ENCODE measurements at regions not wholly inside any gene's neighbourhood (a gene's known extent, or its start where the extent isn't known, plus 50 kb on each side); places are given as distances from the start of the nearest gene placed in this dataset.

- Histone ChIP-seq H3K36me3 (no peaks in the 10 kb centered on the region), H2AFZ (replicated peaks) (no peak overlapping the region), H3K9me3 (ENCODE audit: low read depth) (peaks cover 4% of the 10 kb centered on the region), H3K4me3 (no peak overlapping the region), H3K27me3 (no peaks in the 10 kb centered on the region), H3F3A (ENCODE audit: low read depth) (no peaks in the 10 kb centered on the region), H3K79me2 (ENCODE audit: low read depth) (no peaks in the 10 kb centered on the region), H4K20me1 (ENCODE audit: low read depth) (no peaks in the 10 kb centered on the region), H3K27ac (no peak overlapping the region), H3K4me2 (no peak overlapping the region), H3K4me1 (no peaks in the 10 kb centered on the region), H3K9ac (no peak overlapping the region)
- Mint-ChIP-seq H3K27ac (no peak overlapping the region), H3K9me3 (peaks cover 33% of the 10 kb centered on the region), H3K4me1 (peaks cover 20% of the 10 kb centered on the region), H3K36me3 (peaks cover 9% of the 10 kb centered on the region), H3K4me3 (no peak overlapping the region), H3K27me3 (ENCODE audit: insufficient read depth, low read depth) (peaks cover 10% of the 10 kb centered on the region)
- TF ChIP-seq CTCF (IDR thresholded peaks at IDR 0.05) (no peak), EZH2 (IDR thresholded peaks at IDR 0.05) (no peak), EZH2phosphoT487 (IDR thresholded peaks at IDR 0.05) (no peak)
- no peak for DNase-seq (ENCODE audit: low spot score)
Observed at GRCh38 chr13:111572956-111573761, 252.7 kb downstream of the TEX29 start.

GRCh38 chr13:111573801-111574200 lies 253.4 kb downstream of the TEX29 start:
- Histone ChIP-seq H3K9ac (no peak overlapping the region), H3K4me2 (no peak overlapping the region), H3K27me3 (no peaks in the 10 kb centered on the region), H3K4me3 (no peak overlapping the region), H3K27ac (no peak overlapping the region), H2AFZ (replicated peaks) (no peak overlapping the region), H3K36me3 (no peaks in the 10 kb centered on the region), H3F3A (ENCODE audit: low read depth) (no peaks in the 10 kb centered on the region), H3K79me2 (ENCODE audit: low read depth) (no peaks in the 10 kb centered on the region), H3K4me1 (no peaks in the 10 kb centered on the region), H4K20me1 (ENCODE audit: low read depth) (no peaks in the 10 kb centered on the region), H3K9me3 (ENCODE audit: low read depth) (peaks cover 4% of the 10 kb centered on the region)
- peak overlapping the region; percentile 9 for H3K27ac Mint-ChIP-seq
- peaks cover 9% of the 10 kb centered on the region for H3K27me3 Mint-ChIP-seq (ENCODE audit: insufficient read depth, low read depth)
- H3K4me3 Mint-ChIP-seq: peak overlapping the region; percentile 58
- no peak for TF ChIP-seq CTCF (IDR thresholded peaks at IDR 0.05)
- no peak for TF ChIP-seq EZH2phosphoT487 (IDR thresholded peaks at IDR 0.05)
- no peak for TF ChIP-seq EZH2 (IDR thresholded peaks at IDR 0.05)
- peaks cover 20% of the 10 kb centered on the region for H3K4me1 Mint-ChIP-seq
- H3K36me3 Mint-ChIP-seq: peaks cover 9% of the 10 kb centered on the region
- no peak for DNase-seq (ENCODE audit: low spot score)
- H3K9me3 Mint-ChIP-seq: peaks cover 27% of the 10 kb centered on the region

GRCh38 chr13:111575276-111575675 lies 254.8 kb downstream of the TEX29 start:
- Histone ChIP-seq H3K9ac (no peak overlapping the region), H2AFZ (replicated peaks) (no peak overlapping the region), H3K9me3 (ENCODE audit: low read depth) (peaks cover 4% of the 10 kb centered on the region), H4K20me1 (ENCODE audit: low read depth) (no peaks in the 10 kb centered on the region), H3F3A (ENCODE audit: low read depth) (no peaks in the 10 kb centered on the region), H3K4me2 (no peak overlapping the region), H3K27me3 (no peaks in the 10 kb centered on the region), H3K4me3 (no peak overlapping the region), H3K27ac (no peak overlapping the region), H3K4me1 (no peaks in the 10 kb centered on the region), H3K79me2 (ENCODE audit: low read depth) (no peaks in the 10 kb centered on the region), H3K36me3 (no peaks in the 10 kb centered on the region)
- no peak for TF ChIP-seq EZH2 (IDR thresholded peaks at IDR 0.05)
- no peak for TF ChIP-seq CTCF (IDR thresholded peaks at IDR 0.05)
- TF ChIP-seq EZH2phosphoT487 (IDR thresholded peaks at IDR 0.05): no peak
- Mint-ChIP-seq H3K36me3 (peaks cover 8% of the 10 kb centered on the region), H3K27ac (no peak overlapping the region), H3K4me3 (no peak overlapping the region), H3K4me1 (peaks cover 20% of the 10 kb centered on the region), H3K9me3 (peaks cover 31% of the 10 kb centered on the region), H3K27me3 (ENCODE audit: insufficient read depth, low read depth) (peaks cover 11% of the 10 kb centered on the region)
- no peak for DNase-seq (ENCODE audit: low spot score)
